ENCODE measurements at regions not wholly inside any gene's neighbourhood (a gene's known extent, or its start where the extent isn't known, plus 50 kb on each side); places are given as distances from the start of the nearest gene placed in this dataset.

DNA sequence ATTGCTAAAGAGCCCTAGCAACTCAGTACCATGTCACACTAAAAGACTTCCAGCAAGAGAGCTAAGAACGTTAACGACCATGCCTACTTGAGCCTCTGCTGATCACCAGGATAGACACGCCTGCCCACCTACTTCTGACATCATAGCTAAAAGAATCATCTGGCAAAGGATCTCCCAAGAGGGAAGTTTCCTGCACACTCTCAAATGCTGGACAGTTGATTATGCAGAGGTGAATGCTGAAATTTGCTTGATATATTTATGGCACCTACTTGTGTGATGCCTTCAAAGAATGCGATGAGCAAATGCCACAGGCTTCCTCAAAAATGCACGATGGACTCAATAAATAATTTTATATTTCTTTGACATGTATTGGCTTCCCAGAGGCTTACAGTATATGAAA lies 113.6 kb downstream of the GALC start:
- TF ChIP-seq, protein P1, sequence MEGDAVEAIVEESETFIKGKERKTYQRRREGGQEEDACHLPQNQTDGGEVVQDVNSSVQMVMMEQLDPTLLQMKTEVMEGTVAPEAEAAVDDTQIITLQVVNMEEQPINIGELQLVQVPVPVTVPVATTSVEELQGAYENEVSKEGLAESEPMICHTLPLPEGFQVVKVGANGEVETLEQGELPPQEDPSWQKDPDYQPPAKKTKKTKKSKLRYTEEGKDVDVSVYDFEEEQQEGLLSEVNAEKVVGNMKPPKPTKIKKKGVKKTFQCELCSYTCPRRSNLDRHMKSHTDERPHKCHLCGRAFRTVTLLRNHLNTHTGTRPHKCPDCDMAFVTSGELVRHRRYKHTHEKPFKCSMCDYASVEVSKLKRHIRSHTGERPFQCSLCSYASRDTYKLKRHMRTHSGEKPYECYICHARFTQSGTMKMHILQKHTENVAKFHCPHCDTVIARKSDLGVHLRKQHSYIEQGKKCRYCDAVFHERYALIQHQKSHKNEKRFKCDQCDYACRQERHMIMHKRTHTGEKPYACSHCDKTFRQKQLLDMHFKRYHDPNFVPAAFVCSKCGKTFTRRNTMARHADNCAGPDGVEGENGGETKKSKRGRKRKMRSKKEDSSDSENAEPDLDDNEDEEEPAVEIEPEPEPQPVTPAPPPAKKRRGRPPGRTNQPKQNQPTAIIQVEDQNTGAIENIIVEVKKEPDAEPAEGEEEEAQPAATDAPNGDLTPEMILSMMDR (IDR thresholded peaks at IDR 0.05; ENCODE audit: low read depth, low read length, missing control alignments): no peak
- DNase-seq (ENCODE audit: low read depth): no peak
- H3K4me3 ChIP-seq (ENCODE audit: low read depth, low read length): no peak overlapping the region

DNA sequence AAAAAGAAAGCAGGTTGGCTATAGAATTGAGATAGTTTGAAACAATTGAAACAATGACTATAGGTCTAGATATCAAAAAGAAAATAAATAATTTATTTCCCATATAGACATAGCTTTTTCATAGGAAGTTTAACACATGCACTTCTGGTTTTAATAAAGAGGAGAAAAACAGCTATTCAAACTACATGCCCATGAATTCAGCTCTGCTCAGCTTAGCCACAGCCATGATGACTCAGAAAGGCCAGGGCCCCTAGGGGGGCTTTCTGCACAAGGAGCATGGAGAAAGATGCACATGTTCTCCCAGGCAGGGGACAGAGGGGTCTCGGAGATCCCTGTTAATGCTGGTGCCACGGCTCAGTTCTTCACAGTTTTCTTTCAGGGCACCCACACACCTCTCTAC lies 114.0 kb downstream of the GALC start:
- TF ChIP-seq, protein P1 (IDR thresholded peaks at IDR 0.05; ENCODE audit: low read depth, low read length, missing control alignments): no peak
- no peak for DNase-seq (ENCODE audit: low read depth)
- no peak overlapping the region for H3K4me3 ChIP-seq (ENCODE audit: low read depth, low read length)

DNA sequence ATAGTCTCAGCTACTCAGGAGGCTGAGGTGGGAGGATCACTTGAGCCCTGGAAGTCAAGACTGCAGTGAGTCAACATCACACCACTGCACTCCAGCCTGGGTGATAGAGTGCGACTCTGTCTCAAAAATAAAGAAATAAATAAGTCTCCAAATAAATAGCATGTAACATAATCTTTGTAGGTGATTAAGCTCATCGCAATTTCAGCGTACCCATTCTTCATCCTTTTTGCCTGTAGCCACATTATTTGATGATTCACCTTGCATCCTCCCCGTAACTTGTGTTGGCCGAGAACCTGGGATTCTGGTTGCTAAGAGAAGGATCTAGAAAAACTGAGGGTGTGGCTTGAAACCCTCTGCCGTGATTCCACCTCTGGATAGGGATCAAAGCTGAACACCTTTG lies 115.1 kb downstream of the GALC start:
- no peak for DNase-seq (ENCODE audit: low read depth)
- TF ChIP-seq, protein P1 (IDR thresholded peaks at IDR 0.05; ENCODE audit: low read depth, low read length, missing control alignments): no peak
- no peak overlapping the region for H3K4me3 ChIP-seq (ENCODE audit: low read depth, low read length)

DNA sequence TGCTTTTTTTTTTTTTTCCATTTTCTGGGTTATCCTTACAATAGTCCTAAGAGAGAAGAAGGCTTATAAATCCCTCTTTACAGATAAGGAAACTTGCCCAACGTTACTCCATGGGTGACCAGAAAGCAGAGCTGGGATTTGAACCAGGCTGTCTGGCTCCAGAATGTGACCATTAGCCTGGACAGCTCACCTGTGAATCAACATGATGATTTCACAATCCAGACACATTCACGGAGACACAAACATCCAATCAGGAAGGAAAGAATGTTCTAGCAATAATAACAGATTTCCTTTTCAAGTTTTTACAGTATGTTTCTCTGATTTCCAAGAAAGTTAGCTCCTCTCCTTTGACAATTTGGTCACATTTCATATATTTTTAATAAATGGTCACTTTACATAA lies 118.3 kb downstream of the GALC start:
- TF ChIP-seq, protein P1 (IDR thresholded peaks at IDR 0.05; ENCODE audit: low read depth, low read length, missing control alignments): no peak
- DNase-seq (ENCODE audit: low read depth): no peak
- no peak overlapping the region for H3K4me3 ChIP-seq (ENCODE audit: low read depth, low read length)

DNA sequence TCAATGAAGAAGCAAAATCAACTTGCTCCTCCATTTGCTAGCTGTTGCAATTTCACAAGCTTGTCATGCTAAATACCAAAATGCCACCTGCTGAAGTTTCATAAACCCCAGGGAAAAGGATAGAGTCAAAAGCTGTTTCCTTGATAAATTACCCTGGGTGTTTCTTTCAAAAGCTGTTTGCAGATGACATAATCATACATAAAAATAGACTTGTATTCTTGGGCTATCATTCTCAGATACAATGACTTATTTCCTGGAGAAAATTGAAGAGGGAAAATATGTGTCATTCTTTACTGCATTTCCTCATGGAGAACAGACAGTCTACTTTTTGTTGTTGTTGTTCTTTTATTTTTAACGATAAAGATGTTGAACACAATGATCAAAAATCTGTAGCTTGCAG lies 119.2 kb downstream of the GALC start:
- DNase-seq (ENCODE audit: low read depth): no peak
- TF ChIP-seq, protein P1 (IDR thresholded peaks at IDR 0.05; ENCODE audit: low read depth, low read length, missing control alignments): no peak
- no peak overlapping the region for H3K4me3 ChIP-seq (ENCODE audit: low read depth, low read length)

DNA sequence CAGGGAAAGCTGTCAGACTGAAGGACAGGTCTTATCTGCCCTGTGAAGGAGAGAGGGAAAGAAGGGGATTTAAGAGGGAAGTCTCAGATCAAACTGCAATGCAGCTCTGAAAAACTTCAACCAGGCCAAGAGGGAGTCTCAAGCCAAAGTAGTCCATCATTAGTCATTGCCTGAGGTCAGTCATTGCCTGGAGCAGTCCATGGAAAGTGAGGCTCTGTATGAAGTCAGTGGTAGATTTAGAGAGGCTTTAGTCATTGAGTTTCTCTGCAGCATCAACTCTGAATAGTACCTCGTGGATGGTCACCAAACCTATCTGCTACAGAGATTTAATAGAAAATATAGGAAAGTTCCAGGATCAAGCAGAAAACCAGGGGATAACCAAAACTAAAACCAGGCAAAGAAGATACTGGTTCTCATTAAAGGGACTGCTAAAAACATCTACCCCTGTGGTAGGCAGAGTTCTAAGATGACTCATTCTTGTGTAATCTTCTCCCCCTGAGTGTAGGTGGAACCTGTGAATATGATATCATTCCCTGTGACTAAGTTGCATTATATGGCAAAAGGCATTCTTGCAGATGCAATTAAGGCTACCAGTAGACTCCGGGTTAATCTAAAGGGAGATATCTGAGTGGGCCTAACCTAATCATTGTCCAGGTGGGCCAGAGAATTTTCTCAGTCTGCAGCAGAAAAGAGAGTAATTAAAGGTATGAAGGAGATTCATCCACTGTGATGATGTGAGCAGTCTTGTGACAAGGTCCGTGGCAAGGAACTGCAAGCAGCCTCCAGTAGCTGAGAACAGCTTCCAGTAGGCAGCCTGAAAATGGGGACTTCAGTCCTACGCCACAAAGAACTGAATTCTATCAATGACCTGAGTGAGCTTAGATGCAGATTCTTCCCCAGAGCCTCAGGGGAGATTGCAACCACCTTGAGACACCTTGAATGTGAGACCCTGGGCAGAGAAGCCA lies 123.1 kb downstream of the GALC start:
- DNase-seq (ENCODE audit: low read depth): no peak

More for the DNA sequence above, 123.1 kb downstream of the GALC start:
- TF ChIP-seq, protein P1 (IDR thresholded peaks at IDR 0.05; ENCODE audit: low read depth, low read length, missing control alignments): no peak
- no peak overlapping the region for H3K4me3 ChIP-seq (ENCODE audit: low read depth, low read length)
